ENCODE measurements at regions not wholly inside any gene's neighbourhood (a gene's known extent, or its start where the extent isn't known, plus 50 kb on each side); places are given as distances from the start of the nearest gene placed in this dataset.

DNA sequence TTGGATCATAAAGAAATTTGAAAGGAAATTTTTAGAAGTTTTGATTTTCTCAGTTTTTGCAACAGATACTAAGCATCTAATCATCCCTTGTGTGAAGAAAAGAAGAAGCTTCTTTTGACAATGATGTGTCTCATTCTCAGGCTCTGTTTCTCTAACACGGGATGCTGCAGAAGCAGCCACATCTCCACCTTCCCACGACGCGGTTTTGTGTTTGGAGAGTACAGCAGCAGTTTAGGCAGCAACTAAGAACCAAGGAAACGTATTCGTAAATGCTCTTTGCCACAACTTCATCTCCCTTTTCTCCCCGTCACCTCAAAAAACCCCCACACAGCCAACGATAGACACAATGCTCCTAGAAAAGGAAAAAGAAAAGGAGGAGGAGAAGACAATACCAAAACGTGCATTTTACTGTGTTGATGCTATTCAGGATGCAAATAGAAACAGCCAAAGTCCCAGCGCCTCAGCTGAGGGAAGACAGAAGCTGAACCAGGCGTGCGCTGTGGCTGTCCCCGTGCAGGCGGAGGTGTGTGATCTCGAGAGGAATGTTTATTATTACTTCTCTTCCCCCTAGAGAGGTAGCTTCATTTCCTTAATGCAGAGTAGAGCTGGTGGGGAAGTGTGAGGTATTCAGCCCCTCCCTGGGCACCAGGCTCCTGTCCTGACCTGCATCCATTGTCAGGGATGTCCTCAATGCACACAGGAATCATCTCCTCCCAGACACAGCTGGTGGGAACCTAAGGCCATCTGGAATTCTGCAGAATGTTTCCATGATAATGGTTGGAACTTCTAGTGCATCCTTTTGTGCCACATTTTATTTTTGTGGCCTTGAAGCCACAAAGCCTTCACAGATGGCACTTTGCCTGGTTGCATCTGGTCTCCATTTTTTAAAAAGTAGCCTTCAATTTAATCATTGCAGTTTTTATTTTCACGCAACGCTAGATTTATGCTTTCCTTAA is 174.6 kb upstream of the KLF6 start:
- TF ChIP-seq, protein P1, sequence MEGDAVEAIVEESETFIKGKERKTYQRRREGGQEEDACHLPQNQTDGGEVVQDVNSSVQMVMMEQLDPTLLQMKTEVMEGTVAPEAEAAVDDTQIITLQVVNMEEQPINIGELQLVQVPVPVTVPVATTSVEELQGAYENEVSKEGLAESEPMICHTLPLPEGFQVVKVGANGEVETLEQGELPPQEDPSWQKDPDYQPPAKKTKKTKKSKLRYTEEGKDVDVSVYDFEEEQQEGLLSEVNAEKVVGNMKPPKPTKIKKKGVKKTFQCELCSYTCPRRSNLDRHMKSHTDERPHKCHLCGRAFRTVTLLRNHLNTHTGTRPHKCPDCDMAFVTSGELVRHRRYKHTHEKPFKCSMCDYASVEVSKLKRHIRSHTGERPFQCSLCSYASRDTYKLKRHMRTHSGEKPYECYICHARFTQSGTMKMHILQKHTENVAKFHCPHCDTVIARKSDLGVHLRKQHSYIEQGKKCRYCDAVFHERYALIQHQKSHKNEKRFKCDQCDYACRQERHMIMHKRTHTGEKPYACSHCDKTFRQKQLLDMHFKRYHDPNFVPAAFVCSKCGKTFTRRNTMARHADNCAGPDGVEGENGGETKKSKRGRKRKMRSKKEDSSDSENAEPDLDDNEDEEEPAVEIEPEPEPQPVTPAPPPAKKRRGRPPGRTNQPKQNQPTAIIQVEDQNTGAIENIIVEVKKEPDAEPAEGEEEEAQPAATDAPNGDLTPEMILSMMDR (IDR thresholded peaks at IDR 0.05): no peak
- TF ChIP-seq POLR2A (IDR thresholded peaks at IDR 0.05): no peak
